Lower leg skin (tissue), 4 donors: ENCODE measurements at regions not wholly inside any gene's neighbourhood (a gene's known extent, or its start where the extent isn't known, plus 50 kb on each side); places are given as distances from the start of the nearest gene placed in this dataset.

Source experiments
- DNase-seq, 2 donors: peaks; one replicate each; pipeline ENCODE4 v3.0.0-alpha.2; 2019; ENCODE audit warnings: low spot score in 2 of 2
- H3K4me3 ChIP-seq: fragments of 200-600 bp; sonication (generic); 2 replicates; pipeline ENCODE4 v1.5.1; 2017; ENCODE audit warnings: mild to moderate bottlenecking, low read depth; ENCODE audit not compliant: poor library complexity, severe bottlenecking
- POLR2A ChIP-seq, 2 donors: fragments of 450-650 bp; IDR thresholded peaks; one replicate each; pipeline ENCODE4 v1.6.1; 2016 to 2017; ENCODE audit warnings: antibody characterized with exemption in 2 of 2, mild to moderate bottlenecking in 1 of 2, moderate library complexity in 1 of 2
- WGBS, 2 donors: methylation state at CpG; one replicate each; pipeline ENCODE4 v1.1.5; 2018; 5-methylcytosine and 5-hydroxymethylcytosine counted together
- intact Hi-C: fragments of 100-400 bp; cut with DNase I; formaldehyde crosslinking; loops from one replicate; pipeline ENCODE4 v1.15.0; 2023; ENCODE audit warnings: low total_unique reads
- TF ChIP-seq, protein P1 (sequence below), 3 donors: fragments of 450-650 bp; IDR thresholded peaks; one replicate each; pipeline ENCODE4 v1.5.1; 2016; ENCODE audit warnings: antibody characterized with exemption in 3 of 3, mild to moderate bottlenecking in 3 of 3, moderate library complexity in 2 of 3

DNA sequence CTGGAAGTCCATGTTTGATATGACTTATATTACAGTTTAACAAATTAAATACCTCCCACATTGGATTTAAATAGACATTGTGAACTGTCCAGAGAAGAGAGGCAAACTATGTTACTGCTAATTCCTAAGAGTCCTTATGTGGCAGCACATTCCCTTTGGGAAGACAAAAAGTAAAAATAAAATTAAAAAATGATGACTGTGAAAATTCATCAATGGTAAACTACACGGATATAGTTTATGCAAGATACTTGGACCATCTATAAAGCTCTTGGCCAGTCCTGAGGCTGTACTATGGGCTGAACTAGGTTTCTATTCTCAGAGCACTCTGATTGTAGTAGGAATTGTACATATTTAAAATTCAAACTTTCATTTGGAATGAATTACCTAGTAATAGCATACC, 206.4 kb downstream of the LRRK2 start:
- WGBS, 2 donors = 73 to 74% methylated on average over 1 of the region's 1 CpG
- intact Hi-C loops = no loop called here
- no peak overlapping the region for H3K4me3 ChIP-seq
- no peak for TF ChIP-seq POLR2A (IDR thresholded peaks at IDR 0.05)
- TF ChIP-seq, protein P1, sequence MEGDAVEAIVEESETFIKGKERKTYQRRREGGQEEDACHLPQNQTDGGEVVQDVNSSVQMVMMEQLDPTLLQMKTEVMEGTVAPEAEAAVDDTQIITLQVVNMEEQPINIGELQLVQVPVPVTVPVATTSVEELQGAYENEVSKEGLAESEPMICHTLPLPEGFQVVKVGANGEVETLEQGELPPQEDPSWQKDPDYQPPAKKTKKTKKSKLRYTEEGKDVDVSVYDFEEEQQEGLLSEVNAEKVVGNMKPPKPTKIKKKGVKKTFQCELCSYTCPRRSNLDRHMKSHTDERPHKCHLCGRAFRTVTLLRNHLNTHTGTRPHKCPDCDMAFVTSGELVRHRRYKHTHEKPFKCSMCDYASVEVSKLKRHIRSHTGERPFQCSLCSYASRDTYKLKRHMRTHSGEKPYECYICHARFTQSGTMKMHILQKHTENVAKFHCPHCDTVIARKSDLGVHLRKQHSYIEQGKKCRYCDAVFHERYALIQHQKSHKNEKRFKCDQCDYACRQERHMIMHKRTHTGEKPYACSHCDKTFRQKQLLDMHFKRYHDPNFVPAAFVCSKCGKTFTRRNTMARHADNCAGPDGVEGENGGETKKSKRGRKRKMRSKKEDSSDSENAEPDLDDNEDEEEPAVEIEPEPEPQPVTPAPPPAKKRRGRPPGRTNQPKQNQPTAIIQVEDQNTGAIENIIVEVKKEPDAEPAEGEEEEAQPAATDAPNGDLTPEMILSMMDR (IDR thresholded peaks at IDR 0.05) = no peak
- DNase-seq = no peak

DNA sequence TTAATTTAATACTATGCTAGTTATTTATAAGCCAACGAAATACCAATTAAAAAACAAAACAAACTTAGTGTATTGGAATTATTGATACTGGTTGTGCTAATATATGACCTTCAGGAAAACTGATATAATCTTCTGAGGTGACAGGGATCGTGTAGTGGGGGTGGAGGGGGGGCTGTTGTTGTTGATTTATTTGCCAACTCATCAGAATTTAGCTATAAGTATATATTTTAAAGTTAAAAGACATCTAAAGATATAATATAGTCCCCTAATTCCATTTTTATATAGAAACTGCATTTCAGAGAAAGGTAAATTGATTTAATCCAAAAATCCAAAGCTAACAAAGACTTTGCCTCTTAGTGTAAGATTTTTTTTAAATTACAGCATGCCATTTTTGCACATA, 210.5 kb downstream of the LRRK2 start:
- intact Hi-C loops = no loop called here
- no peak for TF ChIP-seq POLR2A (IDR thresholded peaks at IDR 0.05)
- TF ChIP-seq, protein P1 (IDR thresholded peaks at IDR 0.05) = no peak
- 58 to 64% methylated on average over 2 of the region's 2 CpGs for WGBS, 2 donors
- H3K4me3 ChIP-seq = no peak overlapping the region
- DNase-seq = no peak

DNA sequence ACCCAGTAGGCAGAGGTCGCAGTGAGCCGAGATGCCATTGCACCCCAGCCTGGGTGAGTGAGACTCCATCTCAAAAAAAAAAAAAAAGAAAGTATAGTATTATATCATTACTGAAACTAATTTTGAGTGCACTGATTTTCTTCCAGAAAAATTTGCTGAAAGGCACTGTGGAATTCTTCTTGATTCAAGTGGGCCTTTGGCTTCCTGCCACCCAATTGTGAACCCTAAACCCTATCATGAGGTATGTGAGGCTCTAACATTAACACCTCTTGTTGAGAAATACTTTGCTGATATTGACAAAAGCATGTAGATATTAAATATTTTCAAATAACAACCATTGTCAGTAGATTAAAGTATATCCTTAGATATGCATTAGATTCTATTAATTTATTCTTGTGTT, 211.2 kb downstream of the LRRK2 start:
- WGBS, 2 donors = 88 to 92% methylated on average over 2 of the region's 2 CpGs
- DNase-seq = no peak
- H3K4me3 ChIP-seq = no peak overlapping the region
- no peak for TF ChIP-seq POLR2A (IDR thresholded peaks at IDR 0.05)
- intact Hi-C loops = no loop called here

DNA sequence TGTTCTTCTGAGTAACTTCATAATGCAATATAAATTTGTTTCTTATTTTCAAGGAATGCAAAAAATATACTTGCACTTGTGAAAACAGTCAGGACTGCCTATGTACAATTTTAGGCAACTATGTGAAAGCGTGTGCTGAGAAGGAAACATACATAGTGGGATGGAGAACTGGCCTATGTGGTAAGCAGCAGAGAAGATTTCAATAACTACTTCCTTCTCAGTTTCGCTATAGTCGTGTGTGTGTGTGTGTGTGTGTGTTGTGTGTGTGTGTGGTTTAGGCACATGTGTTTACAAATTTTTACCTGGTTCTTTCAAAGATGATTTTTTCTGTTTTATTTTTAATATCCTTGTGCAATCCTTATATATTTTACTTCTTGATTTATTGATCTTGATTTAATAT, 211.8 kb downstream of the LRRK2 start:
- DNase-seq = no peak
- TF ChIP-seq, protein P1 (IDR thresholded peaks at IDR 0.05) = no peak
- TF ChIP-seq POLR2A (IDR thresholded peaks at IDR 0.05) = no peak
- WGBS, 2 donors = 82 to 88% methylated on average over 3 of the region's 3 CpGs
- intact Hi-C loops = no loop called here
- no peak overlapping the region for H3K4me3 ChIP-seq

DNA sequence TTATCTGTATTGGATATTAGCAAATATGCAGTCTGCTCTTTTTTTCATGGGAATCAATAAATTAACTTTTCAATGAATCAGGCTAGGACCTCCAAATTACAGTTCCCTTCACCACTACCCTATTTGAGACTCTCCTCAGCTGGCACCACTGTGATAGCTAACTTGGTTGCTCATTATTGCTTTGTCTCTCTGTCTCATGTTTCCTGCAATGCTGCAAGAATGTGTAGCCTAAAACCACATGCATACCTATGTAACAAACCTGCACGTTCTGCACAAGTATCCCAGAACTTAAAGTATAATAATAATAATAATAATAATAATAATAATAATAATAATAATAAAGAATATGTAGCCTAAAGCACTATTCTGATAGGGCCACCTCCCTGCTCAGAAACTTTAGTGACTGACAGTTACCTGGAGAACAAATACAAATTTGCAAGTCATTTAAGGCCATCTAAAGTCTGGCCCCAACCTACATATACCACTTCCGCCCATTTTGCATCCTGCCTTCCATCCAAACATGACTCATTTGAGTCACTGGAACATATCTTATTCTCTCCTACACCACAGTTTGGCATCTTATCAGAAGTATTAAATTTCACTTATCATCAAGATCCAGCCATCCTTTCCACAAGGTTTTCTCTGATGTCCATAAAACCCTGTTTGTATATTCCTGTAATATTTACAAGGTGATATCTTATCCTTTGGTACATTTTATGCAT, 215.1 kb downstream of the LRRK2 start:
- no peak for DNase-seq
- intact Hi-C loops = no loop called here
- TF ChIP-seq, protein P1 (IDR thresholded peaks at IDR 0.05) = no peak
- TF ChIP-seq POLR2A (IDR thresholded peaks at IDR 0.05) = no peak
- H3K4me3 ChIP-seq = no peak overlapping the region
- 44 to 53% methylated on average over 2 of the region's 2 CpGs for WGBS, 2 donors

DNA sequence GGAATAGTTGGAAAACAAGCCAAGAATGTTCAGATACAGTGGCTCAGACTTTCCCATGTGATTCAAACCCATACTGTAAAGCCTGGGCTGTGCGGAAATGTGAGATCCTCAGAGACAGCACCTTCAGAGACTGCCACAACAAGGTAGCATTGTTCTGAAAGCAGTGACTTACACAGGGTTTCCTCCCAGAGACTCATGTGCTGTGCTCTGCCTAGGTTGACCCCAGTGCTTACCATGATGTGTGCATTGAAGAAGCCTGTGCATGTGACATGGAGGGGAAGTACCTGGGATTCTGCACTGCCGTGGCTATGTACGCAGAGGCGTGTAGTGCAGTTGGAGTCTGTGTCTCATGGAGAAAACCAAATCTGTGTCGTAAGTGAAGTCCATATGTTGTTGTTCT, 219.4 kb downstream of the LRRK2 start:
- intact Hi-C loops = no loop called here
- DNase-seq = no peak
- no peak overlapping the region for H3K4me3 ChIP-seq
- 86 to 91% methylated on average over 5 of the region's 5 CpGs for WGBS, 2 donors
- TF ChIP-seq, protein P1 (IDR thresholded peaks at IDR 0.05) = no peak
- TF ChIP-seq POLR2A (IDR thresholded peaks at IDR 0.05) = no peak
